ENCODE measurements at regions not wholly inside any gene's neighbourhood (a gene's known extent, or its start where the extent isn't known, plus 50 kb on each side); places are given as distances from the start of the nearest gene placed in this dataset.

DNA sequence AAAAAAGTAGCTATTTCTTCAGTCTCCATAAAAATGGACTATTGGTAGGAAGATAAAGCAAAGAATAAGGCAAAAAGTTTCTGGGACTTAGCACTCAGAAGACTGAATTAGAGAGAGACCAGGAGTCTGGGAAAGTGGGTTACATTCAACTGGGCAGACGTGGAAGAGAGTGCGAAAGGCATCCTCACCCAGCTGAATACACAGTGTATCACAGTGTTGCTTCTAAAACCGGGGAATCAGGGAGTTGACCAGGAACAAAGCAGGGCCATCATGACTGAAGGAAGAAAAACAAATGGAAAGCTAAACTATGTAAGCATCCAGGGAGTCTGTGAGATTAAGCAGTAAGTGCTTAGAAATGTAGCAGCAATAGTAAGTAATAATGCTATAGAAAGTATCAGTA lies 452.9 kb upstream of the MAN1A1 start:
- no peak overlapping the region for H3K4me3 ChIP-seq
- DNase-seq (ENCODE audit: low spot score): no peak
- H3K27ac ChIP-seq: no peak overlapping the region
- TF ChIP-seq, protein P1, sequence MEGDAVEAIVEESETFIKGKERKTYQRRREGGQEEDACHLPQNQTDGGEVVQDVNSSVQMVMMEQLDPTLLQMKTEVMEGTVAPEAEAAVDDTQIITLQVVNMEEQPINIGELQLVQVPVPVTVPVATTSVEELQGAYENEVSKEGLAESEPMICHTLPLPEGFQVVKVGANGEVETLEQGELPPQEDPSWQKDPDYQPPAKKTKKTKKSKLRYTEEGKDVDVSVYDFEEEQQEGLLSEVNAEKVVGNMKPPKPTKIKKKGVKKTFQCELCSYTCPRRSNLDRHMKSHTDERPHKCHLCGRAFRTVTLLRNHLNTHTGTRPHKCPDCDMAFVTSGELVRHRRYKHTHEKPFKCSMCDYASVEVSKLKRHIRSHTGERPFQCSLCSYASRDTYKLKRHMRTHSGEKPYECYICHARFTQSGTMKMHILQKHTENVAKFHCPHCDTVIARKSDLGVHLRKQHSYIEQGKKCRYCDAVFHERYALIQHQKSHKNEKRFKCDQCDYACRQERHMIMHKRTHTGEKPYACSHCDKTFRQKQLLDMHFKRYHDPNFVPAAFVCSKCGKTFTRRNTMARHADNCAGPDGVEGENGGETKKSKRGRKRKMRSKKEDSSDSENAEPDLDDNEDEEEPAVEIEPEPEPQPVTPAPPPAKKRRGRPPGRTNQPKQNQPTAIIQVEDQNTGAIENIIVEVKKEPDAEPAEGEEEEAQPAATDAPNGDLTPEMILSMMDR (IDR thresholded peaks at IDR 0.05): no peak

DNA sequence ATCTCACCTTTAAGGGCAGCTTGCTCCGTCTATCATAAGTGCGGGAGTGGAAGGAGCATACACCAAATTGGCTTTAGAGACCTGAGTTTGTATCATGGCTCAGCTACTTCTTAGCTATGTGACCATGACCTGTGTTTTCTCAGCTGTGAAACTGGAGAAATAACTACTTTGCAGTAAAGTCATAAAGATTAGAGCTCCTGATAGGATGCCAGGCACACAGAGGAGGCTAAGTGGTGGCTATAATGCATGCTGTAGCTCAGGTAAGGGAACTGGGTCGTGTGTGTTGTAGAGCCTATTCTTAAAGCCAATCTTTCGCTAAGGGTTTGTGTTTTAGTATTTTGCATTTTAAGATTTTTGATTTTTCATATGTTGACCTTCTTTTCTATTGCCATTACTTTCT lies 451.5 kb upstream of the MAN1A1 start:
- no peak for DNase-seq (ENCODE audit: low spot score)
- TF ChIP-seq, protein P1 (IDR thresholded peaks at IDR 0.05): no peak
- Histone ChIP-seq H3K27ac (no peak overlapping the region), H3K4me3 (no peak overlapping the region)

DNA sequence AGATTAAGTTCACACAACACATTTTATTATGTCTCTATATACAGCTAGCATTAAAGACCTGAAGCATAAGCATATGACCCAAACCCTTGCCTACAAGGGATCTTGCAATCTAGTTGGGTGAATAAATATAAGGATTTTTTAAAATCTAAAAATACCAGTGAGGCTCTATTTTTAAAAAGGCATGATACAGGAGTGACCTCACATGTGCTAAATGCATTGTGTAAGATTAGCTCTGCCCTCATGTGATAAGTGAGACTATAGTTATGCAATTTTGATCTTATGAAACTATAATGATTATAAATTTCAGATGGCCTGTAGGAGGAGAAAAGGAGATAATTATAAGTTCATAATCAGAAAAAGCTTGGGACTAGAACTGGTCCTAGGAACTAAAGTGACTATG lies 451.0 kb upstream of the MAN1A1 start:
- TF ChIP-seq, protein P1 (IDR thresholded peaks at IDR 0.05): no peak
- DNase-seq (ENCODE audit: low spot score): no peak

DNA sequence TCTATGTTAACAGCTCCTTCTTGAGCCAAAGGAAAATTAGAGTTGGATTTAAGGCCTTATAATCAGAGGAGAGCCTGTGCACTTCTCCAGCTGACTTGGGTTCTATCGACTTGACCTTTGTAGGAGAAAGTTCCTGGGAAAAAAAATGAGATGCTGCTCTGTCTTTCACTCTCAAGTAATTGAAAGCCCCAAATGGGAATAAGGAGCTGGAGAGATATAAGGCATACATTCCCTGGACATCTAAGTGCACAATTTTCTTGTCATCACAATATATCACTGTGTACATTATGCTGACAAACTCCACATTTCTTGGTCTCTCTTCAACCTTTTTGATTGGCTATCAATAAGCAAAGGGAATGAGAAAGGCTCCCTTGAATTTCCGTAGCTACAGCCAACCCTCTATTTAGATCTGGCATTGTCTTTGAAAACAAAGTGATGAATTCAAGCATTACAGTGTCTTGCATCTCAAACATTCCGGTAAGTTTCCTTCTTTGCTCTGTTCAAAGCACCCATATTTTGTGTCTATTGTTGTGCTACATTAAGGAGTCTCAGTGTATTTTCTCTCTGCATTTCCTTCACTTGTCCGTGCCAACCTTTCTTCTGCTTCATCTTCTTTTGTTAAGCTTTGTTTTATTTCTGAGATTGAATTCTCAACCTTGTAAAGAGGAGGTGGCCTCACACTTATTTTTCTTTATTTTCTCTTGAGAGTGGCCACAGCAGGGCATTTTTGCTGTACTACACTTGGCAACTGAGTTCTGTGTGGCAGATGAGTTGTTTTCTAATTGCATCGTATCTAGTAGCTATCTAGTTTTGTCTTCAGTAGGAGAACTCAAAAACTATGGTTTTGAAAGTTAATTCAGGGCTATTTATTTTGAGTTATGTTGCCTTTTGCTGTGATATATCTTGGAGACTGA lies 450.3 kb upstream of the MAN1A1 start:
- TF ChIP-seq, protein P1 (IDR thresholded peaks at IDR 0.05): no peak
- Histone ChIP-seq H3K27ac (no peak overlapping the region), H3K4me3 (no peak overlapping the region)
- DNase-seq (ENCODE audit: low spot score): no peak

More for the DNA sequence above, 451.0 kb upstream of the MAN1A1 start:
- no peak overlapping the region for H3K4me3 ChIP-seq
- no peak overlapping the region for H3K27ac ChIP-seq

DNA sequence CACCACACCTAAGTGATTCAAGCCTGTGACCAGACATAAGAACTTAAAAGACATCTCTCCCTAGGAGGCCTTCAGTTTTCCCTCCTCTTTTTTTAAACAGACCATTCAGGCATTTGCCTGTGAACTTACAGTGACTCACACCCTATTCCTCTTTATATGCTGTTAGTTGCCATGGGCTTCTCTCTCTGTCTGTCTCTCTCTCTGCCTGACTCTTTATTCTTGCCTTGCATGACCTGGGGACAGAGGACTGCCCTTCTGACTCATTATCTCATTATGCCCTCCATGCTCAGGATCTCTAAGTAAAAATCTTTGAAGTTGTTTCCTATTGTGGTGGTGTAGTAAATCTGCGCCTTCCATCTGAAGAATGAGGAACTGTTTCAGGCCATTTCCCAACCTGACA lies 442.2 kb upstream of the MAN1A1 start:
- no peak overlapping the region for H3K27ac ChIP-seq
- TF ChIP-seq, protein P1 (IDR thresholded peaks at IDR 0.05): no peak

DNA sequence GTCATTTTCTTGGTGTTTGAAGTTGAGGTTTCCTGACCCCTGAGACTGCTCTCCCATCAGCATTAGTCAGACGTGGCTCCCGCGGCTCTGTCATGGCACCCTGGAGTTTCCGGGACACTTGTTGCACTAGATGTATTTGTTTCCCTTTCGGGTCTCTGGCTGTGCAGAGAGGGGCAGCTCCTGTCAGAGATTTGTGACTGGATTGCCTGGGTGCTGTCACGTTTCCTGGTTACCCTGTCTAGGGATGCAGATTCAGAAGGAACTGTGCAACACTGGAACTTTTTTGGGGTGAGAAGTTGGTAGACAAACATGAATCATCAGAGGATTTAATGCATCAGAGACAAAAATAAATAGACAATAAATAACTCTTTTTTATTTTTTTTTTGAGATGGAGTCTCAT lies 431.8 kb upstream of the MAN1A1 start:
- TF ChIP-seq, protein P1 (IDR thresholded peaks at IDR 0.05): no peak
- no peak for DNase-seq (ENCODE audit: low spot score)
- Histone ChIP-seq H3K27ac (no peak overlapping the region), H3K4me3 (no peak overlapping the region)

More for the DNA sequence above, 442.2 kb upstream of the MAN1A1 start:
- DNase-seq (ENCODE audit: low spot score): no peak
- no peak overlapping the region for H3K4me3 ChIP-seq

DNA sequence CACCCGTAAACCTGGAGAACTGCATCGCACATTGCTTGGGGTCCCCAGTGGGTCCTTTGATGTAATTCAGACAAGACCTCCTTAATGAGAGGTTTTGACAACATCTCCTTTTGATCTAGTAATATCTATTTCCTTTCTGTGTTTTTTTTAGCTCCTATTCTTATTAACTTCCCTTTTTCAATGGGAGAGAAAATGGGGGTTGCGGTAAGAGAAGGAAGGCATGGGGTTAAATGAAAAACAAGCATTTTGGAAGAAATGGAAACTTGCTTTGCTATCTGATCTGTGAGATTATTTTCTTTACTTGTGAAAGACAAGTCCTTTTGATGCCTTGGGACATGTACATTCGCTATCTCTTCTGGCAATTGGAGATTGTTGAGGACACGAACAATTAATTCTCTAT lies 418.6 kb upstream of the MAN1A1 start:
- no peak for DNase-seq (ENCODE audit: low spot score)
- TF ChIP-seq, protein P1 (IDR thresholded peaks at IDR 0.05): no peak
- no peak overlapping the region for H3K4me3 ChIP-seq
- no peak overlapping the region for H3K27ac ChIP-seq
